ENCODE measurements at regions not wholly inside any gene's neighbourhood (a gene's known extent, or its start where the extent isn't known, plus 50 kb on each side); places are given as distances from the start of the nearest gene placed in this dataset.

- ChIA-PET POLR2A (no interaction called here), CTCF (no interaction called here)
- DNase-seq (ENCODE audit: extremely low spot score) = no peak
- no peak for TF ChIP-seq CTCF (IDR thresholded peaks at IDR 0.05; ENCODE audit: control extremely low read depth, extremely low read depth, low read depth, missing control alignments)
These were observed 379.7 kb upstream of the AUTS2 start for GRCh38 chr7:69218576-69218975.

- CTCF ChIA-PET = no interaction called here
- POLR2A ChIA-PET = no interaction called here
- DNase-seq (ENCODE audit: extremely low spot score) = no peak
- no peak for TF ChIP-seq CTCF (IDR thresholded peaks at IDR 0.05; ENCODE audit: control extremely low read depth, extremely low read depth, low read depth, missing control alignments)
These were observed 378.9 kb upstream of the AUTS2 start for GRCh38 chr7:69219381-69219780.

- ChIA-PET POLR2A (no interaction called here), CTCF (no interaction called here)
- TF ChIP-seq CTCF (IDR thresholded peaks at IDR 0.05; ENCODE audit: control extremely low read depth, extremely low read depth, low read depth, missing control alignments) = no peak
- DNase-seq (ENCODE audit: extremely low spot score) = no peak
These were observed 372.9 kb upstream of the AUTS2 start for GRCh38 chr7:69225259-69225943.

GRCh38 chr7:69228212-69228811, 370.0 kb upstream of the AUTS2 start:
- CTCF ChIA-PET = no interaction called here
- TF ChIP-seq CTCF (IDR thresholded peaks at IDR 0.05; ENCODE audit: control extremely low read depth, extremely low read depth, low read depth, missing control alignments) = no peak
- POLR2A ChIA-PET = no interaction called here
- no peak for DNase-seq (ENCODE audit: extremely low spot score)

GRCh38 chr7:69232445-69233376, 365.6 kb upstream of the AUTS2 start:
- ChIA-PET CTCF (no interaction called here), POLR2A (no interaction called here)
- TF ChIP-seq CTCF (IDR thresholded peaks at IDR 0.05; ENCODE audit: control extremely low read depth, extremely low read depth, low read depth, missing control alignments) = no peak
- DNase-seq (ENCODE audit: extremely low spot score) = no peak

- TF ChIP-seq CTCF (IDR thresholded peaks at IDR 0.05; ENCODE audit: control extremely low read depth, extremely low read depth, low read depth, missing control alignments) = no peak
These were observed 360.7 kb upstream of the AUTS2 start for GRCh38 chr7:69237541-69237940.

More at GRCh38 chr7:69237541-69237940, 360.7 kb upstream of the AUTS2 start:
- DNase-seq (ENCODE audit: extremely low spot score) = no peak
- POLR2A ChIA-PET = no interaction called here
- CTCF ChIA-PET = no interaction called here
